AG09319 (cell line): ENCODE measurements at regions not wholly inside any gene's neighbourhood (a gene's known extent, or its start where the extent isn't known, plus 50 kb on each side); places are given as distances from the start of the nearest gene placed in this dataset.

Experiments used
- DNase-seq: peaks from one replicate; pipeline ENCODE4 v3.0.0-alpha.2; 2010; ENCODE audit warnings: low read depth; ENCODE audit errors: extremely low read depth
- CTCF ChIP-seq: IDR thresholded peaks from 2 replicates; pipeline ENCODE4 v1.5.1; 2011; ENCODE audit warnings: low read depth, mild to moderate bottlenecking, inconsistent platforms, low read length, moderate library complexity

DNA sequence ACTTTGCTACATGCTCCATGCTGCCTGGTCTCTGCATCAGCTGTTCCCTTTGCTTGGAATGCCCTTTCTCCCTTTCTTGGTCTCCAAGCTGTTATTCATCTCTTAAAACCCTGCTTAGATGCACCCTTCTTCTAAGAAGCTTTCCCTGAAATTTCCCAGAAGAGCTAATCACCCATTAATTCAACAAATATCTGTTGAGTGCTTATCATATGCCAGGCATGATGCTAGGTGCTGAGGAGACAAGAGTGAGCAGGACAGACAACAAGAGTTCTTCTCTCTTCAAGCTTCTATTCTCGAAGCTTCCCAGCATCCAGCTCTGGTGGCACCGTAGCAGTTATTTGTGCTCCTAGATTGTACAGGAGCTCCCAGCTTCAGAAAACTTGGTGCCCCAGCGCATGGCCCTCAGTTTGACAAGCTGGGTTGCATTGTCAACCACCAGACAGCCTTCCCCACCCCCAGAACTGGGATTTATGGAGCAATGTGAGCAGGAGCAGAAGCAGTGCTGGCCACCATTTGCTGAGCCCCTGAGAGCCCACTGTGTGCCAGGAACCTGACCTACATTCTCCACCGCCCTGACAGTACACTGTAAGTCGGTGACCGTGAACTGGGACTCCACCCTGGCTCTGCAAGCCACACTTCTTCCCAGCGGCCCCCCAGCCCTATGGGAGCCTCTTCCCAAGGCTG lies 68.0 kb upstream of the ACOT11 start:
- DNase-seq = no peak
- TF ChIP-seq CTCF = no peak

GRCh38 chr1:54479251-54479650 lies 68.8 kb upstream of the ACOT11 start:
- DNase-seq = no peak
- TF ChIP-seq CTCF = no peak

- TF ChIP-seq CTCF = no peak
- DNase-seq = no peak
Measured at GRCh38 chr1:54477153-54477561, 70.9 kb upstream of the ACOT11 start.

DNA sequence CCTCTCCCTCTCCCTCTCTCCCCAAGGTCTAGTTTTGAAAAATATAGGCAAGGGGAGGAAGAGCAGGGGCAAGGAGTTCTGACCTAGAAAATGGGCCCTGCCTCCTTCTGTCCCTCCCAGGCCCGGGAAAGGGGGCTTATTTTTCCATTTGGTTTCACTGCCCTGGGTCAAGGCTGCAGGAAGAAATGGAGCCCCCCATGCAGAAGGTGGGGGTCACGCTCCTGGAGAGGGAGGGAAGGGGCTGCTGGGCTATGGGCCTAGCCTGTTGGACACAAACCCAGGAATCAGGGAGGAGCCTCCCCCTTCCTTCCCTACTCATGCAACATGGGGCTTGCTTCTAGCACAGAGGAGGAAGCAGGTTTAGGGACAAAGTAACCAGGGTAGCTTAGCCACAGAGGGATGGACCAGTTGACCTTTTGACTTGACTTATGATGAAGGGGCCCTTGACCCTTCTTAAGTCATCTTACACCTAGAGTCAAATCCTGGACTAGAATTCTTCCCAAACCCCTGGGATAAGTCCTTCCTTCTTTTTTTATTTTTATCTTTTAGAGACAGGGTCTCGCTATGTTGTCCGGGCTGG lies 70.4 kb upstream of the SSBP3 start:
- no peak for TF ChIP-seq CTCF
- no peak for DNase-seq

GRCh38 chr1:54475946-54476516 lies 69.8 kb upstream of the SSBP3 start:
- DNase-seq = no peak
- no peak for TF ChIP-seq CTCF

DNA sequence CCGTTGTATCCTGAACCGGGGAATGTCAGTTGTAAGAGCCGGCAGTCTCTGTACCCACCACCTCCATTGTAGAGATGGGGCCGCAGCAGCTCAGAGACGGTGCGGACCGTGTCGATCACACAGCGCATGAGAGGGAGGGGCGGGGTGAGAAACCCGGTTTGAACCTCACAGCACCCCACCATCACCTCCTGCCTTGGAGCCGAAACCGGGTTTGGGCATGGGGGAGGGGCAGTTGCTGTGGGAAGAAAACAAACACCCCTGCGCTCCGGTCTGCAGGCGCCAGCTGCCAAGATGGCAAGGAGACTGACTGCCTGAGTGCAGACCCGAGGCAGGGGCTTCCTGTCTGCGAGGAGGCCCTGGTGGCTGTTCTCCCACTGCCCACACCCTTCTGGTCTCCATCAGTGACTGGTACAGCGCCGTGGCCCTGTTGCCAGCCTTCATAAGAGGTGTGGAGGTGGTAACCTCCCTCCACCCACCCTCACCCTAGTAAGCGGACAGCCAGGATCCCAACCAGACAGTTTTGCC lies 69.2 kb upstream of the SSBP3 start:
- no peak for TF ChIP-seq CTCF
- DNase-seq = no peak
